Thymus (tissue), 11 donors: ENCODE measurements at regions not wholly inside any gene's neighbourhood (a gene's known extent, or its start where the extent isn't known, plus 50 kb on each side); places are given as distances from the start of the nearest gene placed in this dataset.

Experiments used
- DNase-seq, 9 donors: peaks; one replicate each; pipeline ENCODE4 v3.0.0-alpha.2; 2013; ENCODE audit warnings: low spot score in 9 of 9, low read depth in 6 of 9, missing footprints in 1 of 9
- H3K27ac ChIP-seq, 2 donors: one replicate each; pipeline ENCODE4 v1.5.1; 2013; ENCODE audit warnings: control low read depth in 1 of 2, low read depth in 1 of 2, low read length in 1 of 2, mild to moderate bottlenecking in 1 of 2, moderate library complexity in 1 of 2
- H3K27me3 ChIP-seq, 2 donors: one replicate each; pipeline ENCODE4 v1.5.1; 2013; ENCODE audit warnings: low read length in 1 of 2; ENCODE audit not compliant: control insufficient read depth in 2 of 2, insufficient read depth in 1 of 2
- H3K36me3 ChIP-seq, 2 donors: one replicate each; pipeline ENCODE4 v1.5.1; 2013; ENCODE audit warnings: low read length in 1 of 2, mild to moderate bottlenecking in 1 of 2, moderate library complexity in 1 of 2; ENCODE audit not compliant: control insufficient read depth in 2 of 2, insufficient read depth in 2 of 2
- H3K4me1 ChIP-seq, 2 donors: one replicate each; pipeline ENCODE4 v1.5.1; 2013; ENCODE audit warnings: low read length in 2 of 2; ENCODE audit not compliant: control insufficient read depth in 2 of 2, insufficient read depth in 2 of 2
- H3K4me3 ChIP-seq, 2 donors: one replicate each; pipeline ENCODE4 v1.5.1; 2013; ENCODE audit warnings: low read length in 2 of 2, control low read depth in 1 of 2, mild to moderate bottlenecking in 1 of 2
- H3K9me3 ChIP-seq, 2 donors: one replicate each; pipeline ENCODE4 v1.5.1; 2013; ENCODE audit warnings: low read length in 1 of 2, mild to moderate bottlenecking in 1 of 2; ENCODE audit not compliant: control insufficient read depth in 2 of 2, insufficient read depth in 1 of 2
- WGBS: extraction: QIAGEN DNeasy Blood & Tissue Kit; methylation state at CpG from one replicate; pipeline ENCODE4 v1.1.7; 2013; 5-methylcytosine and 5-hydroxymethylcytosine counted together
- donor health status: healthy.

DNA sequence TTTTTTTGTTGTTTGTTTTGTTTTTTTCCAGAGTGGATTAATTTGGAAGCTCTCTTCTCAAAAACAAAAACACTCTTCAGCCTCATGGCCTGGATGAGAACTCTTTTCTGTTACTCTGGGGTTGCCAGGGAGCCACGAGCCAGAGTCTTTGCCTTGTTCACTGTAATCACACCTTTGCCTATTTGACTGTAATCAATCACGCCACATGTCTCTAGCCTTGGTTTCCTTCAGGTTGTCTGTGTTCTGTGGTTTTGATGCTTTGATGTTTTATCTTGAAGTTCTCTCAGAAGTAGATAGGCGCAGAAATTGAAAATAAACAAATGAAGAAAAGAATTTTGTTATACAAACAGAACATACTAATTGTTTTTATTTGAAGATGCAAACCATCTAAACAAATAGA is 62.3 kb upstream of the IGF1R start:
- no peak overlapping the region for H3K4me3 ChIP-seq
- 22% methylated on average over 3 of the region's 3 CpGs for WGBS
- H3K4me1 ChIP-seq = no peaks in the 10 kb centered on the region
- H3K36me3 ChIP-seq = no peaks in the 10 kb centered on the region
- peaks cover 3 to 65% of the 10 kb centered on the region in 2 donors for H3K27me3 ChIP-seq
- no peak overlapping the region for H3K27ac ChIP-seq
- no peaks in the 10 kb centered on the region for H3K9me3 ChIP-seq
- DNase-seq = peak in 2 of 9 donors; percentile 7 to 47

- Histone ChIP-seq H3K27me3 (peaks cover 0 to 31% of the 10 kb centered on the region in 2 donors), H3K27ac (no peak overlapping the region)
- DNase-seq = no peak
Measured at GRCh38 chr15:98592136-98592535, 56.2 kb upstream of the IGF1R start.

GRCh38 chr15:98596131-98596530 is 52.2 kb upstream of the IGF1R start:
- H3K36me3 ChIP-seq = no peaks in the 10 kb centered on the region
- H3K27me3 ChIP-seq = peaks cover 0 to 10% of the 10 kb centered on the region in 2 donors
- no peak for DNase-seq
- WGBS = 95% methylated on average over 4 of the region's 4 CpGs
- peaks cover 2 to 11% of the 10 kb centered on the region in 2 donors for H3K4me1 ChIP-seq
- no peak overlapping the region for H3K27ac ChIP-seq
- H3K9me3 ChIP-seq = peaks cover 0 to 2% of the 10 kb centered on the region in 2 donors
- H3K4me3 ChIP-seq = no peak overlapping the region

More at GRCh38 chr15:98592136-98592535, 56.2 kb upstream of the IGF1R start:
- WGBS = 88% methylated on average over 12 of the region's 12 CpGs
- Histone ChIP-seq H3K9me3 (no peaks in the 10 kb centered on the region), H3K4me1 (no peaks in the 10 kb centered on the region), H3K36me3 (no peaks in the 10 kb centered on the region), H3K4me3 (no peak overlapping the region)

- Histone ChIP-seq H3K36me3 (no peaks in the 10 kb centered on the region), H3K27me3 (peaks cover 0 to 3% of the 10 kb centered on the region in 2 donors), H3K4me1 (peaks cover 2 to 11% of the 10 kb centered on the region in 2 donors), H3K4me3 (no peak overlapping the region), H3K9me3 (peaks cover 0 to 2% of the 10 kb centered on the region in 2 donors), H3K27ac (no peak overlapping the region)
- DNase-seq = no peak
- 89% methylated on average over 6 of the region's 6 CpGs for WGBS
Measured at GRCh38 chr15:98596885-98597392, 51.4 kb upstream of the IGF1R start.

- WGBS = 88% methylated on average over 4 of the region's 4 CpGs
- no peaks in the 10 kb centered on the region for H3K27me3 ChIP-seq
- H3K27ac ChIP-seq = no peak overlapping the region
- H3K4me3 ChIP-seq = no peak overlapping the region
- peaks cover 0 to 2% of the 10 kb centered on the region in 2 donors for H3K9me3 ChIP-seq
- peaks cover 2 to 11% of the 10 kb centered on the region in 2 donors for H3K4me1 ChIP-seq
- H3K36me3 ChIP-seq = no peaks in the 10 kb centered on the region
- no peak for DNase-seq
Measured at GRCh38 chr15:98597666-98598065, 50.7 kb upstream of the IGF1R start.
